Globus pallidus (tissue), 1 donor: ENCODE measurements at regions not wholly inside any gene's neighbourhood (a gene's known extent, or its start where the extent isn't known, plus 50 kb on each side); places are given as distances from the start of the nearest gene placed in this dataset.
"Not testable (repeated sequence)": the region's sequence is repeated elsewhere in the genome, so short reads cannot be mapped to it uniquely, and the experiment has no call there.

Experiments used
- DNase-seq: peaks from one replicate; pipeline ENCODE4 v3.0.0-alpha.2; 2015; ENCODE audit warnings: low spot score

DNA sequence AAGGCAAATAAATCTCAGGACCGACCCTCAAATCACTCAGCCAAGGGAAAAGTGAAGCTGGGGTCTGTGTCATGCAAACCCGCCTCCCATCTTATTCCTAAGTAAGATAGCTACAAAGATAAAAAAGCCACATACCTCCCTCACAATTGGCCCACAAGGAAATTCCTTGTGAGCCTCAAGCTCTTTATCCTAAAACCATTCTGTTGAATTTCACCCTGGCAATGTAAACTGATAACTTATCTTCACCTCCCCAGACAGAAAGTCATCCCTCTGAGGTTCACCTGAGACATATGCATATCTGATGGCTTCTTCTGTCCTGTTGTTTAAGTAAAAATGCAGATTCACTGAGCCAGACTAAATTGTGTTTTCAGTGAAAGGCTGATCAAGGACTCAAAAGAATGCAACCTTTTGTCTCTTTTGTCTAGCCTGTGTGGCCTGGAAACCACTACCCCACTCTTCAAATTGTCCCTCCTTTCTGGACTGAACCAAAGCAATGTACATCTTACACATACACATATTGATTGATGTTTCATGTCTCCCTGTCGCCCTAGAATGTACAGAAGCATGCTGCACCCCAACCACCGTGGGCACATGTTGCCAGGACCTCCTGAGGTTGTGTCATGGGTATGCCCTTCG, 91.3 kb downstream of the MFAP3L start:
- DNase-seq = no peak

- DNase-seq = no peak
Observed at GRCh38 chr4:169933531-169933930, 92.7 kb downstream of the MFAP3L start.

DNA sequence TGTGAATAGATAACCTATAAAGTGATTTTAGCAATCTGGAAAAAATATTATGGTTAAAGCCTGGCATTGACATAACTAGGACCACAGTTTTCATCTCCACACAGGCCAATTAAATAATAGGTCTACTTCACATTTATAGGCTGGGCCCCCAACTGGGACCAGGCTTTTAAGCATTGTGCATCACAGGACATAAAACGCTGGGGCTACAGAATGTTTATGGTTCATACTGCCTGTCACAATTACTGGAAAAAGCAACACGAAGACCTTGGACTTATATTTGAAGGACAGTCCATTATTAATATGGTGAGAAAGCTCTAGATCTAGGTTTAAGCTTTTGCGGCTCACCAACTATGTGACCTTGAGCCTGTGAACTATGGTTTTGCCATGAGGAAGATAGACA, 94.2 kb downstream of the MFAP3L start:
- no peak for DNase-seq

DNA sequence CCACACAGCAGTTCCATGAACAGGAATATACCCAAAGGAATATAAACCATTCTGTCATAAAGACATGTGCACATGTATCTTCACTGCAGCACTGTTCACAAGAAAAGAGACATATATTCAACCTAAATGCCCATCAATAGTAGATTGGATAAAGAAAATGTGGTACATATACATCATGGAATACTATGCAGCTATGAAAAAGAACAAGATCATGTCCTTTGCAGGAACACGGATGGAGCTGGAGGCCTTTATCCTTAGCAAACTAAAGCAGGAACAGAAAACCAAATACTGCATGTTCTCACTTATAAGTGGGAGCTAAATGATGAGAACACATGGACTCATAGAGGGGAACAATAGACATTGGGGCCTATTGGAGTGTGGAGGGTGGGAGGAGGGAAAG, 95.4 kb downstream of the MFAP3L start:
- DNase-seq = not testable (repeated sequence)

DNA sequence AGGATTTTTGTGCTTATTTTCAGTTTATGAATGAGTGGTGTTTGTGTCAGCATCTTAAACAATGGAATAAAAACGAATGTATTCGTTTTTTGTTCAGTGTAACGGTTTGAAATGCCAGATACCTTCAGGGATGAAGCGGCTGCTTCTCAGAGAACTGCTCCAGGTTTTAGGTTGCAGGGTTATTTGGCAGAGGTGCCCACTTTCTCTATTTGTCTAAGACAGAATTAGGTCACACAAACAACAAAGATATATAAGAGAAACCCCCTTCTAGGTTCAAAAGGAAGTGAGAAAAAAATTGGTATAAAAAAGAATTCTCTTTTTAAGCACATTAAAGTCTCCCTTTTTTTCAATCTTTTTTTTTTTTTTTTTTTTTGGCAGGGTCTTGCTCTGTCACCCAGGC, 98.9 kb downstream of the MFAP3L start:
- DNase-seq = no peak

- DNase-seq = no peak
Observed at GRCh38 chr4:169925678-169926077, 100.5 kb downstream of the MFAP3L start.

DNA sequence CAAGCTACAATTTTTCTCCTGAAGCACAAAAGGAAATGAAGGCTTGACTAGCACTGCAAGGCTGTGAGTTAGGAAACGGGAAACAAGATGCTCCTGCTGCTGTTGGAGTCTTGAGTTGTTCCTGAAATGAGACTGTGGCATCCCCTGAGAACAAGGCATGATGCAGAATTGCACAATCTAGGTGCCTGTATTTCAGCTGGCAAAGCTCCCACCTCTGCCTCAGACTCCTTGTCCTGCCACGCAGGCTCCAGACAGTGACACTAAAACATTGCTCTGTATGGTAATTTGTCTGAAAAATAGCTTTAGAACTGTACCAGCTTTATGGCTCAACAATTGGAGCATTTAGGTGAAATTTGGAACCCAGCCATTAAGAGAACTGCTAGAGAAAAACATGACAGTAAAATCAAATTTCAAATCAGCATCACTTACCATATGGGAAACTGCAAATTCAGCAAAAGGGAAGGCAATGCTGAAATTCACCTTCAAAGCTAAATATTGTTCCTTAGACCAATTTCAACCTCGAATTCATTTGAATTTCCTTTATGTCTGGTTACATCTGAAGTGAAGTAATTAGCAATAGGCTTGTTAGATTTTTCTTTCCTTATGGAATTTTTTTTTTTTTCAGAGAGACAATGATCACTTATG, 103.4 kb downstream of the MFAP3L start:
- DNase-seq = peak; percentile 11

DNA sequence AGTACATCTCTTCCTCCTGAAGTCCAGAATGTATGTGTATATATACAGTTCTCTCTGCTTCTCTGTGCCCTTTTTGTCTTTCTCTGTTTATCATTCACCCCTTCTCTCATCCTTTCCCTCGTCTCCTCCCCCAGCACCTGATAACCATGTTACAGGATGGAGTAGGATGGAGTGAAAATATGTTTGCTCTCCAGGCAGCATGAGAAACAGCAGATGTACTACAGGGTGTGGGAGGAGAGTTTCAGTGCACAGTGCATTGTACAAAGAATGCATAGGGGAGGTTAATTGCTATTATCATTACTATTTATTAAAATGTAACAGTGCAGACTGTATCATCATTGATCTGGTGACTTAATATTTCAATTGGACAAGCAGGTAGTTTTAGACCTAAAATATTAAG, 104.5 kb downstream of the MFAP3L start:
- no peak for DNase-seq

DNA sequence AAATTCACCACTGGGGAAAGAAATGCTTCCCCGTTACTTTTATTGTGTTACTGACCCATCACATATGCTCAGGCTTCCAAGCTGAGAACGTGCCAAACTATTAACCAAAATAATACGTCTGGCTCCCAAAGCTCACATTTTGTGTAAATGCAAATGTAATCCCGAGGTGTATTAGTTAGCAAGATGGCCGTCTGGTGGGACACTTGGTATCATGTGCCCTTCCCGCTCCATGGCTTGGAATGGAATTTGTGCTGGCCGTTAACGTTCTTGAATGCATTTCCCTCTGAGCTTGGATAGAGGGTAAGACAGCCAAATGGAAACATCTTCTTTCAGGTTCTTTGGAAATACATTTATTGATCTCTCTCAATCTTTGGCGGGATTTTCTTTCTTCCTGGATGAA, 105.0 kb downstream of the MFAP3L start:
- DNase-seq = no peak

DNA sequence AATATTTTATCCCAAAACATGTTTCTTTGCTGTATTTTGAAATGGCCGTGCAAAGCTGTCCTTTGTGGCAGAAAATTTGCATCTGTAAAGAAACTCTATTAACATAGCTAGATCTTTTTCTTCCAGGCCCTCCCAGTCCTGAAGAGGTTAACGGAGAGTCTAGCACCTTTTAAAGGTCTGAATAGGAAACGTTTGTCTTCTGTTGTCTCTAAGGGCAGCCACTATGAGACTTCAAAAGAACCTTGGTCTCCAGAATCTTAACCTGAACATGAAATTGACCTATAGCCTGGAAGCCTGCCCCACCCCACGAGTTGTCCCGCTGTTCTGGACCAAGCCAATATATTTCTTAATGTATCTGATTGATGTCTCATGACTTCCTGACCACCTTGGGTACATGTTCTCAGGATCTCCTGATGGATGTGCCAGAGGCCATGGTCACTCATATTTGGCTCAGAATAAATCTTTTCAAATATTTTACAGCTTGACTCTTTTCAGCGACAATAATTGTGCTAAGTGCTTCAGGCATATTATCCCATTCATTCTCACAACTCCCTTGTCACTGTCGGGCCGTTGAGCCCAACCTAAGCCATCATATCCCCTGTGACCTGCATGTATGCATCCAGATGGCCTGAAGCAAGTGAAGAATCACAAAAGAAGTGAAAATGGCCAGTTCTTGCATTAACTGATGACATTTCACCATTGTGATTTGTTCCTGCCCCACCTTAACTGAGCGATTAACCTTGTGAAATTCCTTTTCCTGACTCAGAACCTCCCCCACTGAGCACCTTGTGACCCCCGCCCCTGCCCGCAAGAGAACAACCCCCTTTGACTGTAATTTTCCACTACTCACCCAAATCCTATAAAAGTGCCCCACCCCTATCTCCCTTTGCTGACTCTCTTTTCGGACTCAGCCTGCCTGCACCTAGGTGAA, 106.7 kb downstream of the MFAP3L start:
- not testable (repeated sequence) for DNase-seq

DNA sequence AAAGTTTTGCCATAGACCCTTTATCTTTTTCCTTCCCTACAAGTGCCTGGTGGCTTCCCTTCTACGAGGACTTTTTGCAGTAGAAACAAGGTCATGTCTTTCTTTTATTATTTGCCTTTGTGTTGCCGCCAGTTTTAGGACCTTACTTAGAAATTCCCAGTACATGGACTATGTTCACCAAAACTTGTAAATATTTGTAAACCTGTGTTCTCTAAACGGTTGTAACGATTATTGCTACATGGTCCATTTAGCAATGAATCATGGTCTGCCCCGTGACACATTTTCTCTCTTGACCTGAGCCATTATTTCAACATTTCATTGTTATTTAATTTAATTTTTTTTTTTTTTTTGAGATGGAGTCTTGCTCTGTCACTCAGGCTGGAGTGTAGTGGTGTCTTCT, 110.7 kb downstream of the MFAP3L start:
- DNase-seq = no peak

DNA sequence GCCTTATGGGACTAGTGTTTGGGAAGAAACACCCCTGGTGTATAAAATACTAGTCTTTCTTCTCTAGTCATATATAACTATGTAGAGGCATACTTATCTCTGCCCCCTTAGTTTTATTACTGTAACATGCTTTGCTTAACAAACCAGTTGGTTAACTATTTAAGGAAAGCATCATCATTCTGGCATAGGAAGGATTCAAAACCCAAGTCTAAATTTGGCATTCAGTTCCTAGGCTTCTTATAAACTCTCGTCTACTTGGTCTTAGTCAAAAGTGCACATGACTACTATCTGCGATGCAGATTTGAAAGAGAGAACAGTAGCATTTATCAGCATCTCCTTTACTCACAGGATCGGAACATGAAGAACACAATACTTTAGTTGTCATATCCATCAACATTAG, 111.3 kb downstream of the MFAP3L start:
- DNase-seq = no peak

- DNase-seq = no peak
Observed at GRCh38 chr4:169912996-169913395, 113.2 kb downstream of the MFAP3L start.

DNA sequence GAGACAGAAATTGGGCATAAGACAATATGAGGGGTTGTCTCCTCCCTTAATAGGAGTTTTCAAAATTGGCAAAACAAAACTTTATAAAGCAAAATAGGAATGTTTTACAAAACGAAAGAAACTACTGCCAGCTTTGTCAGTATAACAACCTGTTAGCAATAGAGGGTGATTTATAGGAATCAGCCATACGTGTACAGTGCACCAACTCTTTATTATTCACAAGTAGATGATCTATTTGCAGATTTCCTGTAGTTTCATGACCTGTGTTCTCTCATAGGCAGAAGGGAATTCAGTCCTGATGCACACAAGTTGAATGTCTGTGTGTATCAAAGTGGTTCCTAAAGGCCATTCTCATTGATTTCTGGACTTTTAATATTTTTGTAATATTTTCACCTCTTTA, 116.3 kb downstream of the MFAP3L start:
- DNase-seq = no peak

GRCh38 chr4:169909479-169909878, 116.7 kb downstream of the MFAP3L start:
- no peak for DNase-seq

- no peak for DNase-seq
Observed at GRCh38 chr4:169907705-169908104, 118.5 kb downstream of the MFAP3L start.

GRCh38 chr4:169906821-169907220, 119.4 kb downstream of the MFAP3L start:
- no peak for DNase-seq

DNA sequence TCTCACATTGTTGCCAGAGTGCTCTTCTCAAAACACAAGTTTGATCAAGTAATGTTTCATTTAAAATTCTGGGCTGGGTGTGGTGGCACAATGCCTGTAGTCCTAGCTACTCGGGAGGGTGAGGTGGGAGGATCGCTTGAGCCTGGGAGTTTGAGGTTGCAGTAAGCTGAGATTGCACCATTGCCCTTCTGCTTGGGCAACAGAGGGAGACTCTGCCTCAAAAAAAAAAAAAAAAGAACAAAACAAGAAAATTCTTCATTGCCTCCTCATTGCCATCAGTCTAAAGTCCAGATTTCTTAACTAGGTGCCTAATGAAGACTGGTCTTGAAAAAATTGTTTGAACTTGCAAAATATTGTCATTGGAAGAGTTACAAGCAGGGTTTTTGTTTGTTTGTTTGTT, 120.1 kb downstream of the MFAP3L start:
- no peak for DNase-seq

- peak; percentile 44 for DNase-seq
Observed at GRCh38 chr4:169902658-169903345, 123.4 kb downstream of the MFAP3L start.

GRCh38 chr4:169900241-169900845, 125.9 kb downstream of the MFAP3L start:
- DNase-seq = no peak

DNA sequence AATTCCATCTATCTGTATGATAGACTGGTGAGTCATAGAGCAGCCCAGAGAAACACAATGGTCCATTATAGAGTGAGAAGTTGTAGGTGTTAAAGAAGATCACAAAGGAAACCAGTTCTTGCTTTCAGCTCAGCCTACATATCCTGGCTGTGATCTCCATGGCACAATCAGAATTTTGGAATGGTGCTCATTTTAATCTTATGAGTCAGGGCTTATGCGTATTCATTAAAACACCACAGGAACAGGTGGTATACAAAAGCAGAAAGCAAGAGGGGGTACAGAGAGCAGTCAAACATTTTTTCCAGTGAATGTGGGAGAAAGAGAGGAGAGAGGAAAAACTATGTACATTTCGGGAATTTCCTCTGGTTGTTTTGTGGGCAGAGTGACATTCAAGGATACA, 126.9 kb downstream of the MFAP3L start:
- no peak for DNase-seq

- no peak for DNase-seq
Observed at GRCh38 chr4:169898095-169898494, 128.1 kb downstream of the MFAP3L start.
